Vagina (tissue), 2 donors: ENCODE measurements at regions not wholly inside any gene's neighbourhood (a gene's known extent, or its start where the extent isn't known, plus 50 kb on each side); places are given as distances from the start of the nearest gene placed in this dataset.

Experiments used
- CTCF ChIP-seq, 3 experiments: fragments of 450-650 bp in 2 of 3; fragments of 200-600 bp in 1 of 3; sonication (generic) in 1 of 3; IDR thresholded peaks; one replicate each; pipeline ENCODE4 v1.5.1; 2017 to 2019; ENCODE audit warnings: antibody characterized with exemption in 3 of 3, mild to moderate bottlenecking in 2 of 3, moderate library complexity in 2 of 3
- POLR2A ChIP-seq, 2 donors: fragments of 450-650 bp; IDR thresholded peaks; one replicate each; pipeline ENCODE4 v1.6.1; 2017; ENCODE audit warnings: antibody characterized with exemption in 2 of 2, mild to moderate bottlenecking in 2 of 2, moderate library complexity in 2 of 2

- TF ChIP-seq POLR2A (IDR thresholded peaks at IDR 0.05), result no peak
- TF ChIP-seq CTCF (IDR thresholded peaks at IDR 0.05), result no peak
Observed at GRCh38 chr1:81543764-81544163, 257.0 kb upstream of the ADGRL2 start.
